ENCODE measurements at regions not wholly inside any gene's neighbourhood (a gene's known extent, or its start where the extent isn't known, plus 50 kb on each side); places are given as distances from the start of the nearest gene placed in this dataset.
"Not testable (repeated sequence)": the region's sequence is repeated elsewhere in the genome, so short reads cannot be mapped to it uniquely, and the experiment has no call there.

DNA sequence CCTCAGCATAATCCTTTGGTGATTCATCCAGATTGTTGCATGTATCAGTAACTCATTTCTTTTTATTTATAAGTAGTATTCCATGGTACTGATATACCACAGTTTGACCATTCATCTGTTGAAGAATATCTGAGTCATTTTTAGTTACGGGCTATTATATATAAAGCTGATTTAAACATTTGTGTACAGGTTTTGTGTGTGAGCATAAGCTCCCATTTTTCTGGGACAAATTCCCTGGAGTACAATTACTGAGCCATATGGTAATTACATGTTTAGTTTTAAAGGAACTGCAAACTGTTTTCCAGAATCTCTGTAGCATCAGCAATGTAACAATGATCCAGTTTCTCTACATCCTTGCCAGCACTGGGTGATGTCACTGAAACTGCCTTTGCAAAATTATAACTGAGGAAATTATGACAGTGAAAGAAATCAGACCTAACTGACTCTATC lies 236.2 kb upstream of the KRR1 start:
- FAIRE-seq (no peak), DNase-seq (ENCODE audit: low spot score in 2 of 2) (no peak)

DNA sequence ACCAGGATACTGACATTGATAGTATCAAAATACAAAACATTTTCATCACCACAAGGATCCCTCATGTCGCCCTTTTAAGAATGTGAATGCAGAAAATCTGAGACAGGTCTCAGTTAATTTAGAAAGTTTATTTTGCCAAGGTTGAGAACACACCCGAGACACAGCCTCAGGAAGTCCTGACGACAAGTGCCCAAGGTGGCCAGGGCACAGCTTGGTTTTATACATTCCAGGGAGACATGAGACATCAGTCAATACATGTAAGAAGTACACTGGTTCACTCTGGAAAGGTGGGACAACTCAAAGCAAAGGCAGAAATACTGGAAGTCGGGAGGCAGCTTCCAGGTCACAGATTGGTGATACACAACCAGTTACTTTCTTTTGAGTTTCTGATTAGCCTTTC lies 235.2 kb upstream of the KRR1 start:
- no peak for FAIRE-seq

DNA sequence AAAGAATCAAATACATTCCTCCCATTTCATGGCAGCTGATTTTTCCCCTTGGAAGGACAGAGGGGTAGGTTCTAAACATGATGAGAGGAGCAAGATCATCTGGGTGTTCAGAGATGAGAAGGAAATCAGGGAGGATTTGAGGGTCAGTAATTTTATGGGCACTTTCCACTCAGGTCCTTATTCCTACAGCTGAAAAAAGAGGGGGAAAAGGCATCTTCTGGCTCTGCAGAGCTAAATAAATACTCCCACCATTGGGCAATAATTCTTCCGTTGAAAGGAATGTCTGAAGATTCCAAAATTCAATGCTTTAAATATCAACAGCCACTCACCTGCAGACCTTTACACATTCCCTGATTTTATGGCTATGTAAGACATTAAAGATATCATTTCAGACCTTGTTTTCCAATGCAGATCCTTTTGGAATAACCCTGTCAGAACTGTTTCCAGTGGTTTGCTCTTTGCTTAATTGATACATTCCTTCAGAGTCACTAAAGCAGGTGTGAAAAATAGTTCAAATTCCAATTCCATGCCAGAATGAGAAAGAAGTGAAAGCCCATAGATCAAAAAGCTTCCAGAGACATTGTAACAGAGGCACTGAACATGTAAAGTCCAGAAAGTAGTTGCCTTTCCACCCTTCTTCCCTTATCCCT lies 233.3 kb upstream of the KRR1 start:
- no peak for DNase-seq (ENCODE audit: low spot score in 2 of 2)
- FAIRE-seq: no peak

More for the DNA sequence above, 235.2 kb upstream of the KRR1 start:
- no peak for DNase-seq (ENCODE audit: low spot score in 2 of 2)

DNA sequence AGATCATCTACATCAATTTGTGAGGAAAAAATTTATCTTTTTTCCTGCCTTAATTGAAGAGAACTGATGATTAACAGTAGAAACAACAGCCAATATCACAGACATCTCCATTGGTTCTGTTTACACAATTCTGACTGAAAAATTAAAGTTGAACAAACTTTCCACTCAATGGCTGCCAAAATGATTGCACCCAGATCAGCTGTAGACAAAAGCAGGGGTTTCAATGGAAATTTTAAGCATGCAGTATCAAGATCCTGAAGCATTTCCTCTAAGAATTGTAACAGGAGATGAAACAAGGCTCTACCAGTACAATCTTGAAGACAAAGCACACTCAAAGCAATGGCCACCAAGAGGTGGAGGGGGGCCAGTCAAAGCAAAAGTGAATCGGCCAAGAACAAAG lies 231.6 kb upstream of the KRR1 start:
- FAIRE-seq (no peak), DNase-seq (ENCODE audit: low spot score in 2 of 2) (no peak)

- DNase-seq (ENCODE audit: low spot score in 2 of 2) (no peak), FAIRE-seq (no peak)
Measured at GRCh38 chr12:75742048-75742447, 230.6 kb upstream of the KRR1 start.

DNA sequence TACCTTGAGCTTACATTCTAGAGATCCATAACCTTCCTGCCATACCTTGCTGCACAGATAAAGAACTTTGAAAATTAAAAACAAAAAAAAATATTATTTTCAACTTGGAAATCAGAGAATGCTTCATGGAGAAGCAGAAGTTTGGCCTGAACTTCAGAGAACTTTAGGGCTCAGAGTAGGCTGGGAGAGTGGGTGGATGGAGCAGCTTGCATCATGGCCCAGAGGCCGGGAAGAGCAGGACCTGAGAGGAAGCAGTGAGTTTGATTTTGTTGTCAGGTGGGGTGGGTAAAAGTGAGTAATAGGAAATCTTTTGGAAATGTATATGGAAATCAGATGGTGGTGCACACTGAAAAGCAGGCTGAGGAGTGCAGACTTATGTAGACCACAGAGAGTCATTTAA lies 228.5 kb upstream of the KRR1 start:
- DNase-seq (ENCODE audit: low spot score in 2 of 2) (no peak), FAIRE-seq (no peak)

GRCh38 chr12:75739098-75739497 lies 227.7 kb upstream of the KRR1 start:
- FAIRE-seq; DNase-seq (ENCODE audit: low spot score in 2 of 2): not testable (repeated sequence)

DNA sequence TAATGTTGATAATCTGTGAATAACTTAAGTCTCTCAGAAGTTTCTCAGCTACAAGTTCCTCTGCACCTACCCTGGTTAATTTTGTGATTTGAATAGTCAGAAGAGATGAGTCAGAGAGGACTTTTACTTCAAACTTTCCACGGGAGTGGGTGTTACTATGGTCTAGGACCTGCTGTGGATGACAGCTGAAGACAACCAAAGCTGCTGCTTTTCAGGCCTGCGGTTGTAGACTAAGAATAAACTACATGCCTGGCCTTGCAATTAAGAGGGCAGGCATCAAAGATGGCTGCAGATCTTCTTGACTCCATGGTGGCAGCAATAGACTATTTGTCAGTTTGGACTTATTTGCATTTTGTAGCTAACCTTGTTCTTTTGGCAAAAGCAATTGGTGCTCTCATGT lies 227.1 kb upstream of the KRR1 start:
- no peak for FAIRE-seq
- DNase-seq (ENCODE audit: low spot score in 2 of 2): no peak

- FAIRE-seq (no peak), DNase-seq (ENCODE audit: low spot score in 2 of 2) (no peak)
Measured at GRCh38 chr12:75735853-75736252, 224.4 kb upstream of the KRR1 start.

- FAIRE-seq (no peak), DNase-seq (ENCODE audit: low spot score in 2 of 2) (no peak)
Measured at GRCh38 chr12:75728826-75729225, 217.4 kb upstream of the KRR1 start.

DNA sequence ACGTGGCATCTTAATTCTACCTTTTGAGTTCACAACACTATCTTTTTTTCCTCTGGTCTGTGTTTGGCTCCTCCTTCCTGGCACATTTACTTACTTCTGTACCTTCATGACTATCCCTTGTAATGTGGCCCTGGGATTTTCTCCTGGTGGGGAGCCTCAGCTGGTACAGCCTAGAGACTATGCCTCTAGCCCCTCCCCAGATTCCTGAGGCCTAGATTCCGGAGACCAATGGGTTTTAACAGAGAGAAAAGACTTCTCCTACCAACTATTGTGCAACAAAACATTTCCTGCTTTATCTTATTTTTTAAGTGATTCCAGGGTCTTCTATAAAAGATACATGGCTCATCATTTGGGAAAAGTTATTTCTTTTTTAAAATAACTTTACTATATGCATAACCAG lies 216.2 kb upstream of the KRR1 start:
- FAIRE-seq (no peak), DNase-seq (ENCODE audit: low spot score in 2 of 2) (no peak)

DNA sequence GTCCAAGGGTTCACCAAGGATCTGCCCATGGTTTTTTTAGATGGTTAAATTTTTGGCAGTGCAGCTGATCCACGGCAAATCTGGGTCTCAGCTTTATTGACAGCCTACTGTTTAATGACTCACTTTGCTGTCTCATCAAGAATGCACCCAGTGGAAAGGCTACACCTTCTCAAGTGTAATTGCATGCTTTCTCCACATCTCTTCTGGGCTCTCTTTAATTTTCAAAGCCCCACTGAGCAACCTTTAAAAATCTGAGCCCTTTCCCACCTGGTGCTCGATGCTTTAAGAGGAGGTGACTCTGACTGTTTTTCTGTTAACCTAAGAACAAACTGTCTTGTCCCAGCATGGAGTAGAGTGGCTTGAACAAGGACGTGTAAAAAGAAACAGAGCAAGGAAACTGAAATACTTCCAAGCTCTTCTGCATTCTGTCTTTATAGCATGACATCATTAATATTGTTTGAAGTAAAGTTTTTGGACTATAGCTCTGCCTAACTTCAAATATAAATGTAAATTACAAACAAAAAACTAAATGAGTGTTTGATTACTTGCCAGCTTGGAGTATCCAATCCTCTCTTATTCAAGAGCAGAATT lies 214.2 kb upstream of the KRR1 start:
- no peak for FAIRE-seq
- DNase-seq (ENCODE audit: low spot score in 2 of 2): no peak

GRCh38 chr12:75724928-75725312 lies 213.5 kb upstream of the KRR1 start:
- DNase-seq (ENCODE audit: low spot score in 2 of 2): no peak
- FAIRE-seq: no peak

DNA sequence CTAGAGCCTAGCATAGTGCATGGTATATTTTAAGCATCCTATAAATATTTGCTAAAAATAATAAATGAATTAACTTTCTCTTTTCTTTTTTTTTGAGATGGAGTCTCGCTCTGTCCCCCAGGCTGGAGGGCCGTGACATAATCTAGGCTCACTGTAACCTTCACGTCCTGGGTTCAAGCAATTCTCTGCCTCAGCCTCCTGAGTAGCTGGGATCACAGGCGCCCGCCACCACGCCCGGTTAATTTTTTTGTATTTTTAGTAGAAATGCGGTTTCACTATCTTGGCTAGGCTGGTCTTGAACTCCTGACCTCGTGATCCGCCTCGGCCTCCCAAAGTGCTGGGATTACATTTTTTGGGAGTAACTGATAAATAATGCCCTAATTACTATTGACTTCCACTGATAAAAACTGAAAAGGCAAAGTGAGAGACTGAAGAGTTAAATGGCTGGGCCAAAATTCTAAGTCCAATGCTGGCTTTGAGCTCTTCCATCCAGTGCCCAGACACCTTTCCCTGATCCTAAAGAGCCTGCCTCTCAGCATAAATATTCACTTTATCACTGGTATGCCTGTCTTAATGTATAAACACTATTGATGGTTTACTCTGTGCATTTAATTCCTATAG lies 213.0 kb upstream of the KRR1 start:
- FAIRE-seq (no peak), DNase-seq (ENCODE audit: low spot score in 2 of 2) (no peak)

DNA sequence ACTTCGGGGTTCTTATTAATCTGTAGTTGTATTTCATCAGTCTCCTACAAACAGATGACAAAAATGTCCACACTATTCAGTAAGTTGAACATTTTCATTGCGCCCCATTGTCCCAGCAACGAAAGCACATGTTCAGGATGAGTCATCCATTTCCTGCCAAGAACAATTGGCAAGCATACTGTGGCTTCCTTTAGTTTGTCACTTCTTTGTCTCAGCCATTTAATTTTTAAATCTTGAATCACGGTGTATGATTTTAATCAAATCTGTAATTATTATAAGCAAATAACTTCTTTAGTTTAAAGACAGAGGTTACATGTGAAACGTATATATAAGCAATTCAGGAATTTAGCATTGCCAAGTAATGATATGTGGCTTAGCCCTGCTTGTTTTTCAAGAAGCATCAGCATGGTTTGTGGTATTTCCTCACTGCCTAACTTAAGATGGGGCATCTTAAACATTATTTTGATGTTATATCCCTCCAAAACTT lies 211.3 kb upstream of the KRR1 start:
- DNase-seq (ENCODE audit: low spot score in 2 of 2) (peak; percentile 8 to 40), FAIRE-seq (peak; percentile 97)

DNA sequence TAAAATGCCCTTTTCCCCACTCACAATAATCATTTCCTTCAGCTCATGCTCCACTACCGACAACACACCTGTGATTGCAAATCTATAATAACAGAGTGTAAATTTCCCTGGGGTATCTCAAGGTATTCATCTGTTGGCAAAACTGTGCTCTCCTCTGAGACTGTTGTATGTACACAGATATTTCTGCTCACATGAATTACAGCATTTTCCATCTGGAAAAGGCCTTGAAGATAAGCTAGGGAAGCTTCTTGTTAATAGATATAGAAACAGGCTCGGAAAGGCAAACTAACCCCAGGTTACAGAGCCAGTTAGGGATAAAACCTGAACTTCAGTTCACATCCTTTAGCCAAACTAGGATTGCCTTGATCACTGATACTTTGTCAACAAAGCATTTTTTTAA lies 210.4 kb upstream of the KRR1 start:
- FAIRE-seq (no peak), DNase-seq (ENCODE audit: low spot score in 2 of 2) (no peak)

DNA sequence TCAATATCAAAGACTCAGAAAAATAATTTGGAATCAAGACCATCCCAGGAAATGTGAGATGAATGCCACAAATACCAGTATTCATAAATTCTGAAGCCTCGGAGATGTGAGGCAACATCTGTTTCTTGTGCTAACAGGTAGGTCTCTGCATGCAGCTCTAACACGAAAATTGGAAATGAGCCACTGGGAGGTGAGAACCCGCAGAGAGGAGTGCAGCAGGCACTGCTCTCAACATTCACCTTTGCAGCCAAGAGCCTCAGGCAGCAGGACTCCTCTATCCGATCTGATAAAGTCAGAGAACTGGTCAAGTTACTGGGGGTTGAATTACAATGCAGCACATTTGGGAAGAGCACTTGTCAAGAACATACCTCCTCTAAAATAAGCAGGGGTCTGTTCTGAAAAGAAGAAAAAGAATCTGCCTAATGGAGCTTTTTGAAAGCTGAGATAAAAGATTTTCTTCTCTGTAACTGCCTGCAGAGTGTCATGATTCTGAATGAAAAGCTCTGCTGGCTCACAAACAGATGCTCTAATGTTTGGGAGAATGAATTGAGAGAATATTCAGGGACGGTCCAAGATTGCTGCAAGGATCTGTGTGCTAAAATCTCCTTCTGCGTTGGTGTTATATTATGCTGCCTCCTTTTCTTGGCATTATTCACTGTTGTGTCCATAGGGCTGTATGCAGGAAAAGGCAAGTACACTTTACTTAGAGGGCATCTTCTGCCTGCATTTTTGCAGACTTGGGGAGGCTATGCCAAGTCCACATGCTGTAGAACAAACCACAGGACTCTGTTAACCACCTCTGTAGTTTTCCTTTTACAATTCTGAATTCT lies 209.6 kb upstream of the KRR1 start:
- no peak for FAIRE-seq
- DNase-seq (ENCODE audit: low spot score in 2 of 2): no peak

DNA sequence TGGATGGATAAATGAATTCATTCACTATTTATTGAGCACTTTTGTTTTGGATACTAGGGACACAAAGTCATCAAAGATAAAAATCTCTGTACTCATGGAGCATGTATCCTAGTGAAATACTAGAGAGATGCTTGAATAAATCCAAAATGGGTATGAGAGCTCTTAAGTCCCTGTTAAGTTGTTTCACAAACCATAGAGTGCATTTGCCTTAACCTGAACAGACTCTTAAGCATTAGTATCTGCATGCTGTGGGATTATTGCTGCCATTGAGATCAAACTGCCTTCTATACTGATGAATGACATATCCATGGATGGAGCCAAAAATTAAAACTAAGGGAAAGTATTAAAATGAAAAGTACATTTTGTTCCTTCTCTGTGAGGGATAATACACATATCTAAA lies 206.5 kb upstream of the KRR1 start:
- no peak for FAIRE-seq

GRCh38 chr12:75716291-75717025 lies 205.0 kb upstream of the KRR1 start:
- FAIRE-seq (no peak), DNase-seq (ENCODE audit: low spot score in 2 of 2) (no peak)

More for the DNA sequence above, 206.5 kb upstream of the KRR1 start:
- no peak for DNase-seq (ENCODE audit: low spot score in 2 of 2)

DNA sequence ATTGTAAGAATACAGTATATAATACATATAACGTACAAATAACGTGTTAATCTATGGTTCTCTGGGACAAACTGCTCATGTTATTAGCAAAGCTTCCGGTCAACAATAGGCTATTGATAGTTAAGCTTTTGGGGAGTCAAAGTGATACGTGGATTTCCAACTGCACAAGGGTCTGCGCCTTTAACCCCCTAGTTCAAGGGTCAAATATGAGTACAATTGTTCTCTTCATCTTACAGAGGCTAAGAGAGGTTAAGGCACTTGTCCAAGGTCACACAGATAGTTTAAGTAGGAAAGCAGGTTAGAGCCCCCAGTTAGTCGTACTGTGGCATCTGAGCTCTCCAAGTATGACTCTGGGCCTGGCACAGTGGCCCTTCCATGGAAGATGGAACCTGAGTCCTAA lies 204.3 kb upstream of the KRR1 start:
- DNase-seq (ENCODE audit: low spot score in 2 of 2) (no peak), FAIRE-seq (no peak)

DNA sequence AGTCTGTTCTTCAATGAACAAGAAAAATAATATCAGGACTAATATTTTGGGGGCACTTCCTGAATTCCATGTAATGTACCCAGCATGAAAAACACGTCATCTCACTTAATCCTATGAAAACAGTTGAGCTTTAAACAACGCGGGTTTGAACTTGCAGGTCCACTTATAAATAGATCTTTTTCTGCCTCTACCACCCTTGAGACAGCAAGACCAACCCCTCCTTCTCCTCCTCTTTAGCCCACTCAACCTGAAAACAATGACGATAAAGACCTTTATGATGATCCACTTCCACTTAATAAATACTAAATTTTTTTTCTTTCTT lies 203.9 kb upstream of the KRR1 start:
- no peak for FAIRE-seq
- no peak for DNase-seq (ENCODE audit: low spot score in 2 of 2)
